ENCODE measurements at regions not wholly inside any gene's neighbourhood (a gene's known extent, or its start where the extent isn't known, plus 50 kb on each side); places are given as distances from the start of the nearest gene placed in this dataset.

DNA sequence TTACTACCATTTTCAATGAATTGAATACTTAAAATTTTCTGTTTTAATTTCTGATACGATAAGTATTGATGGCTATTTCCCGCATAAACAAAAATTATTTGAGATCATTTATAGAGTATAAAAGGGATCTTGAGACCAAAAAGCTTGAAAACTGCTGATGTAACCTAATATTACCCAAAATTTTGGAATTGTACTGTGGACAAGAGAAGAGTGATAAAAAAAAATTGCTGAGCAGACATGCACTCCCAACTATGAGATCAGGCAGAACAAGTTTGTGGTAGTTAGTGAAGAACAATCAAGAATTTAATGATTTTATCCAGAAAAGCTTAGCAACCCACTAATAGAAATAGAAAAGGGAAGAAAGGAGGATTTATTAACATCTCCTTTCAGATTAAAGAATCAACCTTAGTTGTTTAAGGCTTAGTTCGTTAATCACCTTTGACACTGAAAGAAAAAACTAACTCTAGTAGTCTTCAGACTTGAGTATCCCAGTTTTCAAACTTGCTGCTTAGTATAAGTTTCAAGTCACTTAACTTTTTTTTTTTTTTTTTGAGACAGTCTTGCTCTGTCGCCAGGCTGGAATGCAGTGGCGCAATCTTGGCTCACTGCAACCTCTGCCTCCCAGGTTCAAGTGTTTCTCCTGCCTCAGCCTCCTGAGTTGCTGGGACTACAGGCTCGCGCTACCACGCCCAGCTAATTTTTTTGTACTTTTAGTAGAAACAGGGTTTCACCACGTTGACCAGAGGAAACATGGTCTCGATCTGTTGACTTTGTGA, 50.6 kb upstream of the ZC3HAV1 start:
- no peak overlapping the region for H3K4me3 ChIP-seq (replicated peaks; ENCODE audit: low read depth, low read length)
- peak; percentile 3 for DNase-seq (ENCODE audit: low read depth)
- TF ChIP-seq, protein P1, sequence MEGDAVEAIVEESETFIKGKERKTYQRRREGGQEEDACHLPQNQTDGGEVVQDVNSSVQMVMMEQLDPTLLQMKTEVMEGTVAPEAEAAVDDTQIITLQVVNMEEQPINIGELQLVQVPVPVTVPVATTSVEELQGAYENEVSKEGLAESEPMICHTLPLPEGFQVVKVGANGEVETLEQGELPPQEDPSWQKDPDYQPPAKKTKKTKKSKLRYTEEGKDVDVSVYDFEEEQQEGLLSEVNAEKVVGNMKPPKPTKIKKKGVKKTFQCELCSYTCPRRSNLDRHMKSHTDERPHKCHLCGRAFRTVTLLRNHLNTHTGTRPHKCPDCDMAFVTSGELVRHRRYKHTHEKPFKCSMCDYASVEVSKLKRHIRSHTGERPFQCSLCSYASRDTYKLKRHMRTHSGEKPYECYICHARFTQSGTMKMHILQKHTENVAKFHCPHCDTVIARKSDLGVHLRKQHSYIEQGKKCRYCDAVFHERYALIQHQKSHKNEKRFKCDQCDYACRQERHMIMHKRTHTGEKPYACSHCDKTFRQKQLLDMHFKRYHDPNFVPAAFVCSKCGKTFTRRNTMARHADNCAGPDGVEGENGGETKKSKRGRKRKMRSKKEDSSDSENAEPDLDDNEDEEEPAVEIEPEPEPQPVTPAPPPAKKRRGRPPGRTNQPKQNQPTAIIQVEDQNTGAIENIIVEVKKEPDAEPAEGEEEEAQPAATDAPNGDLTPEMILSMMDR (IDR thresholded peaks at IDR 0.05; ENCODE audit: low read length, missing control alignments) = no peak

DNA sequence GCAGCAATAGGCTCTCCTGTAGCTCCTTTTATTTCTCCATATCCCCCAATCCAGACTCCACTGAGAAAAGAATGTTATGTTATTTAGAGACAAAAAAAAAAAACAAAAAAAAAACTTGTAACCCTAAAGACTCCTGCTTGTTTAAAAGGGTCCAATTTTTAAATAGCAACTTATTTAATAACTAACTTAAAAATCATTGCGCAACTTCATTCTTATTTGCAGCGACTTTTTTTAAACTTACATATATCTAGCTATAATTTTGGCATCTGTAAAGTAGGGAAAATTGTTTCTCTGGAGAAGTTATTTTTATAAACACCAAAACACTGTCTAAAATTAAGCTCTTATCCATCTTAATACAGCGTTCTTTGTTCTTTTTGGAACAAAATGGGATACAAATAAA, 59.0 kb upstream of the ZC3HAV1 start:
- TF ChIP-seq, protein P1 (IDR thresholded peaks at IDR 0.05; ENCODE audit: low read length, missing control alignments) = no peak
- no peak overlapping the region for H3K4me3 ChIP-seq (replicated peaks; ENCODE audit: low read depth, low read length)
- DNase-seq (ENCODE audit: low read depth) = no peak

DNA sequence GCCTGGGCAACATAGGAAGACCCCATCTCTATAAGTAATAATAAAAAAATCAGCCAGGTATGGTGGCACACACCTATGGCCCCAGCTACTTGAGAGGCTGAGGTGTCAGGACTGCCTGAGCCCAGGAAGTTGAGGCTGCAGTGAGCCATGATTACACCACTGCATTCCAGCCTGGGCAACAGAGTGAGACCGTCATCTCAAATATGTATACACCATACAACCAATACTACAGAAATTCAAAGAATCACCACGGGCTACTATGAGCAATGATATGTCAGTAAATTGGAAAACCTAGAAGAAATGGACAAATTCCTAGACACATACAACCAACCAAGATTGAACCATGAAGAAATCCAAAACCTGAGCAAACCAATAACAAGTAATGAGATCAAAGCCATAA, 60.3 kb upstream of the ZC3HAV1 start:
- TF ChIP-seq, protein P1 (IDR thresholded peaks at IDR 0.05; ENCODE audit: low read length, missing control alignments) = no peak
- DNase-seq (ENCODE audit: low read depth) = no peak
- H3K4me3 ChIP-seq (replicated peaks; ENCODE audit: low read depth, low read length) = no peak overlapping the region

DNA sequence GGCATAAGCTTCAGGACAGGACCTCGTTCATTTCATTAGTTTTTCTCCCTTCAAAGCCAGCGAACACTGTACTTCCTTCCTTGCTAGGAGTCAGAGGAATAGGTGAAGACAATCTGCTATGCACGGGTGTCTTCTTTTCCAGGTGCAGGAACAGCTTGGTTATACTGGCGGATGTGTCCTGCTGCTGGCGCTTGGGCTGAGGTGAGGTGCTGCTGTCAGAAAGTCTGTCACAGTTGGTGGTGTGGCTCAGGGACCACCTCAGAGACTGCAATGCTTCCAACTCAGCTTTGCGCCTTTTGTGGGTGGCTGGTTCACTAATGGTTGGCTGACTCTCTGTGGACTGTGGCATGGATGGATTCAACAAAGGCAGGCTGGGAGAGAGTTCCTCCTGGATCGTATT, 58.3 kb upstream of the UBN2 start:
- TF ChIP-seq, protein P1 (IDR thresholded peaks at IDR 0.05; ENCODE audit: low read length, missing control alignments) = no peak
- no peak overlapping the region for H3K4me3 ChIP-seq (replicated peaks; ENCODE audit: low read depth, low read length)
- DNase-seq (ENCODE audit: low read depth) = no peak

DNA sequence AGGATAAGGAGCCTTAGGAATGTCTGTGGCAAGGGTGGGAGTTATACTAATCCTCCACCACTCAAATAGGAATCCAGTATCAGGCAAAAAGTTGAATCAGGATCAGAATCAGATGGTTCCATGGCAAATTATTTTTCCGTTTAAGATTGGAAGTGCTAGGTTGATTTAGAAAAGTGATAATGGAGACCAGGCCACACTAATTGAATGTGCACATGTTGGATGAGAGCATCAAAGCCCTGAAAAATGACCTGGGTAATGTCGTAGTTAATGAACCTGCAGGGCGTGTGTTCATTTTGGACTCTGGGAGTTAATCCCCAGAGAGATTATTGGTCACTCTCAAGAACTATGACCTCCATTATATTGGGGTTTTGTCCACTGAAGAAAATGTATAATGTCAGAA, 53.3 kb upstream of the UBN2 start:
- TF ChIP-seq, protein P1 (IDR thresholded peaks at IDR 0.05; ENCODE audit: low read length, missing control alignments) = no peak
- no peak for DNase-seq (ENCODE audit: low read depth)
- H3K4me3 ChIP-seq (replicated peaks; ENCODE audit: low read depth, low read length) = no peak overlapping the region

DNA sequence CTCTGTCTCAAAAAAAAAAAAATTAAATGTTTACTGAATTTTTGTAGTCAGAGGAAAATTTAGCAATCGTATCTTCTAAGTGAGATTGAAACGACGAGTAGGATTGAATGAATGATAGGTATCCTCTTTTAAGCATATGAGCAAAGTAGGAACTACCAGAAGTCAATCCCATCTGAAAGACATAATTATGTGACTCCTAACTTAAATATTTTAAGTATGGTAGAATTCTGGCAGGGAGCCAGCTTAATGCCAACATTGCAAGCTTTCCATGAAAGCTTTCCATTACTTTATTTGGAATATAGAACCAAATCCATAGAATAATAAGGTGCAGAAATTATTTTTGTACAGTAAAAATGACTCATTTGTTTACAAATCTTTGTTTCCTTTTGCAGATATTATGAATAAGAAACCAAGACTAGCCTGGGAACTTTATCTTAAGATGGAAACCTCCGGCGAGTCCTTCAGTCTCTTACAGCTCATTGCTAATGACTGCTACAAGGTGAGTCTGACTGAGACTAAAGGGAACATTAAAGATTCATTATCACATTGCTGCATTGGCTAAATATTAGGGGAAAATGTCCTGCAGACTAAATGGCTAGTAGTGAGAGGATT, 50.2 kb upstream of the UBN2 start:
- TF ChIP-seq, protein P1 (IDR thresholded peaks at IDR 0.05; ENCODE audit: low read length, missing control alignments) = no peak
- peak; percentile 22 for DNase-seq (ENCODE audit: low read depth)
- H3K4me3 ChIP-seq (replicated peaks; ENCODE audit: low read depth, low read length) = no peak overlapping the region
